ENCODE measurements at regions not wholly inside any gene's neighbourhood (a gene's known extent, or its start where the extent isn't known, plus 50 kb on each side); places are given as distances from the start of the nearest gene placed in this dataset.

DNA sequence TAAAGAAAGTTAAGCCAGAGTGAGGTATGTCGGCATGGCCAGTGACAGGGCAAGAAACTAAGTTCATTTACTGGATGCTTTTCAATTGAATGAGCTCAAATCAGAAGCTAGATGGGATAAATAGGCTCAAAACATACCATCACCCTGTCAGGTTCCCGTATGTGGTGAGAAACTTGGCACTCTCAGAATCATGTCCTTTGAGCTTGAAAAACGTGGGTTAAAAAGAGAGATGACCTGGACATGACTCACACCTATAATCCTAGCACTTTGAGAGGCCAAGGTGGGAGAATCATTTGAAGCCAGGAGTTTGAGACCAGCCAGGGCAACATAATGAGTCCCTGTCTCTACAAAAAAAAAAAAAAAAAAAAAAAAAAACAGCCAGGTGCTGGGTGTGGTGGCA, 121.7 kb upstream of the RGMB start:
- TF ChIP-seq, protein P1, sequence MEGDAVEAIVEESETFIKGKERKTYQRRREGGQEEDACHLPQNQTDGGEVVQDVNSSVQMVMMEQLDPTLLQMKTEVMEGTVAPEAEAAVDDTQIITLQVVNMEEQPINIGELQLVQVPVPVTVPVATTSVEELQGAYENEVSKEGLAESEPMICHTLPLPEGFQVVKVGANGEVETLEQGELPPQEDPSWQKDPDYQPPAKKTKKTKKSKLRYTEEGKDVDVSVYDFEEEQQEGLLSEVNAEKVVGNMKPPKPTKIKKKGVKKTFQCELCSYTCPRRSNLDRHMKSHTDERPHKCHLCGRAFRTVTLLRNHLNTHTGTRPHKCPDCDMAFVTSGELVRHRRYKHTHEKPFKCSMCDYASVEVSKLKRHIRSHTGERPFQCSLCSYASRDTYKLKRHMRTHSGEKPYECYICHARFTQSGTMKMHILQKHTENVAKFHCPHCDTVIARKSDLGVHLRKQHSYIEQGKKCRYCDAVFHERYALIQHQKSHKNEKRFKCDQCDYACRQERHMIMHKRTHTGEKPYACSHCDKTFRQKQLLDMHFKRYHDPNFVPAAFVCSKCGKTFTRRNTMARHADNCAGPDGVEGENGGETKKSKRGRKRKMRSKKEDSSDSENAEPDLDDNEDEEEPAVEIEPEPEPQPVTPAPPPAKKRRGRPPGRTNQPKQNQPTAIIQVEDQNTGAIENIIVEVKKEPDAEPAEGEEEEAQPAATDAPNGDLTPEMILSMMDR (IDR thresholded peaks at IDR 0.05; ENCODE audit: insufficient read depth, low read depth, low read length), result no peak
- no peak for TF ChIP-seq EZH2 (IDR thresholded peaks at IDR 0.05; ENCODE audit: insufficient read depth, low read length)
